Urothelium cell line (cell line): ENCODE measurements at regions not wholly inside any gene's neighbourhood (a gene's known extent, or its start where the extent isn't known, plus 50 kb on each side); places are given as distances from the start of the nearest gene placed in this dataset.

Experiments
- DNase-seq: peaks from one replicate; pipeline ENCODE4 v3.0.0; 2011; ENCODE audit warnings: low spot score, mixed read lengths
- FAIRE-seq: peaks from 2 replicates; lab custom pipeline; 2011; peaks lifted over from hg19 to GRCh38; lab: Jason Lieb, UNC

- FAIRE-seq: no peak
- no peak for DNase-seq
Observed at GRCh38 chr5:129399069-129399468, 61.0 kb upstream of the ADAMTS19 start.

- FAIRE-seq: no peak
- peak; percentile 4 for DNase-seq
Observed at GRCh38 chr5:129400395-129400983, 59.6 kb upstream of the ADAMTS19 start.

- FAIRE-seq: no peak
Observed at GRCh38 chr5:129405222-129405621, 54.9 kb upstream of the ADAMTS19 start.

GRCh38 chr5:129406440-129406839 is 53.7 kb upstream of the ADAMTS19 start:
- no peak for DNase-seq
- no peak for FAIRE-seq

More at GRCh38 chr5:129405222-129405621, 54.9 kb upstream of the ADAMTS19 start:
- DNase-seq: no peak
